HL-60 (cell line): ENCODE measurements at regions not wholly inside any gene's neighbourhood (a gene's known extent, or its start where the extent isn't known, plus 50 kb on each side); places are given as distances from the start of the nearest gene placed in this dataset.

Experiments
- DNase-seq, 2 experiments: peaks; one replicate each; pipeline ENCODE4 v3.0.0-alpha.2; 2010 to 2020; ENCODE audit warnings: low read depth in 1 of 2, low spot score in 1 of 2
- H3K27ac ChIP-seq: fragments of 250-450 bp; sonication (Bioruptor Pico); replicated peaks from 2 replicates; pipeline ENCODE4 v1.5.1; 2020; ENCODE audit warnings: mild to moderate bottlenecking, moderate library complexity
- H3K27me3 ChIP-seq: fragments of 250-450 bp; sonication (Bioruptor Pico); 2 replicates; pipeline ENCODE4 v1.5.1; 2021; ENCODE audit warnings: mild to moderate bottlenecking, moderate library complexity; ENCODE audit not compliant: insufficient read depth, poor library complexity, severe bottlenecking
- H3K4me3 ChIP-seq: replicated peaks from 2 replicates; pipeline ENCODE4 v1.5.1; 2011; ENCODE audit warnings: mild to moderate bottlenecking, control low read depth, low read length; ENCODE audit not compliant: insufficient read depth
- CTCF ChIP-seq: IDR thresholded peaks from one replicate; pipeline ENCODE4 v1.5.1; 2011; ENCODE audit warnings: low read length, control low read depth, inconsistent platforms; ENCODE audit not compliant: insufficient read depth
- GABPA ChIP-seq: IDR thresholded peaks from 2 replicates; pipeline ENCODE4 v1.6.1; 2012; ENCODE audit warnings: low read depth
- POLR2AphosphoS5 ChIP-seq: IDR thresholded peaks from 2 replicates; pipeline ENCODE4 v1.6.1; 2012; ENCODE audit warnings: low read depth
- SPI1 ChIP-seq: IDR thresholded peaks from 2 replicates; pipeline ENCODE4 v1.6.1; 2012; ENCODE audit warnings: low read depth, mild to moderate bottlenecking, borderline replicate concordance
- TF ChIP-seq, protein P1 (sequence below): IDR thresholded peaks from 2 replicates; pipeline ENCODE4 v1.6.1; 2012; ENCODE audit warnings: low read depth; ENCODE audit not compliant: insufficient replicate concordance

GRCh38 chrY:15455980-15456469, 931.7 kb downstream of the NLGN4Y start:
- DNase-seq, result no peak
- TF ChIP-seq CTCF (no peak), SPI1 (no peak), POLR2AphosphoS5 (no peak), GABPA (no peak)
- TF ChIP-seq, protein P1, sequence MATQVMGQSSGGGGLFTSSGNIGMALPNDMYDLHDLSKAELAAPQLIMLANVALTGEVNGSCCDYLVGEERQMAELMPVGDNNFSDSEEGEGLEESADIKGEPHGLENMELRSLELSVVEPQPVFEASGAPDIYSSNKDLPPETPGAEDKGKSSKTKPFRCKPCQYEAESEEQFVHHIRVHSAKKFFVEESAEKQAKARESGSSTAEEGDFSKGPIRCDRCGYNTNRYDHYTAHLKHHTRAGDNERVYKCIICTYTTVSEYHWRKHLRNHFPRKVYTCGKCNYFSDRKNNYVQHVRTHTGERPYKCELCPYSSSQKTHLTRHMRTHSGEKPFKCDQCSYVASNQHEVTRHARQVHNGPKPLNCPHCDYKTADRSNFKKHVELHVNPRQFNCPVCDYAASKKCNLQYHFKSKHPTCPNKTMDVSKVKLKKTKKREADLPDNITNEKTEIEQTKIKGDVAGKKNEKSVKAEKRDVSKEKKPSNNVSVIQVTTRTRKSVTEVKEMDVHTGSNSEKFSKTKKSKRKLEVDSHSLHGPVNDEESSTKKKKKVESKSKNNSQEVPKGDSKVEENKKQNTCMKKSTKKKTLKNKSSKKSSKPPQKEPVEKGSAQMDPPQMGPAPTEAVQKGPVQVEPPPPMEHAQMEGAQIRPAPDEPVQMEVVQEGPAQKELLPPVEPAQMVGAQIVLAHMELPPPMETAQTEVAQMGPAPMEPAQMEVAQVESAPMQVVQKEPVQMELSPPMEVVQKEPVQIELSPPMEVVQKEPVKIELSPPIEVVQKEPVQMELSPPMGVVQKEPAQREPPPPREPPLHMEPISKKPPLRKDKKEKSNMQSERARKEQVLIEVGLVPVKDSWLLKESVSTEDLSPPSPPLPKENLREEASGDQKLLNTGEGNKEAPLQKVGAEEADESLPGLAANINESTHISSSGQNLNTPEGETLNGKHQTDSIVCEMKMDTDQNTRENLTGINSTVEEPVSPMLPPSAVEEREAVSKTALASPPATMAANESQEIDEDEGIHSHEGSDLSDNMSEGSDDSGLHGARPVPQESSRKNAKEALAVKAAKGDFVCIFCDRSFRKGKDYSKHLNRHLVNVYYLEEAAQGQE, result no peak
- Histone ChIP-seq H3K27me3 (no peaks in the 10 kb centered on the region), H3K27ac (no peak overlapping the region), H3K4me3 (no peak overlapping the region)

- no peak overlapping the region for H3K4me3 ChIP-seq
- no peaks in the 10 kb centered on the region for H3K27me3 ChIP-seq
- DNase-seq, result no peak
- H3K27ac ChIP-seq, result no peak overlapping the region
- TF ChIP-seq, protein P1, result no peak
- no peak for TF ChIP-seq CTCF
- no peak for TF ChIP-seq POLR2AphosphoS5
- no peak for TF ChIP-seq SPI1
Observed at GRCh38 chrY:15456491-15456890, 932.2 kb downstream of the NLGN4Y start.

DNA sequence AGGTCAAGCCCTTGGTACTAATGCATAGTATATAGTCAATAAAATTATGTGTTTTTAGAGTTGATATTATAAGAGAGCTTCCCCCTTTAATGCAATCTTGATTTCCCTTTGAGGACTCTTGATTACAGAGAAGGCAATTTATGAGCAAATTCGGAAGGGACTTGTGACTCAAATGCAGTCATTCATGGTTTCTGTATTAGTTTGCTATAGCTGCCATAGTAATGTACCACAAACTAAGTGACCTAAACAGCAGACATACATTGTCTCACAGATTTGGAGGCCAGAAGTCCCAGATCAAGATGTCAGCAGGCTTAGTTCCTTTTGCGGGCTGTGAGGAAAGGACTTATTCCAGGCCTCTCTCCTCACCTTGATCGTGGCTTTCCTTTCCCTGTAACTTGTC, 933.4 kb downstream of the NLGN4Y start:
- Histone ChIP-seq H3K4me3 (no peak overlapping the region), H3K27me3 (no peaks in the 10 kb centered on the region), H3K27ac (no peak overlapping the region)
- no peak for DNase-seq
- no peak for TF ChIP-seq SPI1
- no peak for TF ChIP-seq CTCF
- TF ChIP-seq POLR2AphosphoS5, result no peak
- no peak for TF ChIP-seq GABPA
- TF ChIP-seq, protein P1, result no peak
